K562 (cell line): ENCODE measurements at regions not wholly inside any gene's neighbourhood (a gene's known extent, or its start where the extent isn't known, plus 50 kb on each side); places are given as distances from the start of the nearest gene placed in this dataset.
A peak's percentile ranks its signal among the peaks of the same experiment; 100 is the strongest.

Experiments
- ATAC-seq: fragments of 200-7000 bp; cut with Tn5 transposase; 3 replicates; pipeline ENCODE4 v1.9.1; 2020; ENCODE audit warnings: moderate library complexity
- BruUV-seq: library from RNA; stranded (reverse); fragments of 400-500 nt; replicated peaks from 2 replicates; lab custom pipeline; 2021; lab: Mats Ljungman, UMichigan
- CTCF ChIA-PET: fragments of 300-600 bp; formaldehyde crosslinking; extraction: SDS; loops from one replicate; lab custom pipeline; 2021; ENCODE audit warnings: low intra/inter-chr PET ratio; lab: Yijun Ruan, JAX
- POLR2A ChIA-PET: fragments of 300-600, 350-650 bp; sonication (Branson Sonifier 250); formaldehyde crosslinking; extraction: SDS; loops from one replicate; lab custom pipeline; 2021; ENCODE audit warnings: antibody characterized with exemption, inconsistent platforms; lab: Yijun Ruan, JAX
- DNase-seq, 4 experiments: peaks; one replicate each; pipeline versions ENCODE4 v3.0.0 to v3.0.0-alpha.2; 2011 to 2018; ENCODE audit warnings: low spot score in 3 of 4, mixed read lengths in 3 of 4; ENCODE audit errors: extremely low read depth in 1 of 4
- FAIRE-seq: peaks from 2 replicates; lab custom pipeline; 2011; peaks lifted over from hg19 to GRCh38; lab: Jason Lieb, UNC
- H2AFZ ChIP-seq: 2 replicates; pipeline ENCODE4 v1.6.0; 2011; ENCODE audit warnings: low read depth, low read length, control low read depth, inconsistent platforms
- H3K27ac ChIP-seq: fragments of 200-600 bp; 3 replicates; pipeline ENCODE4 v1.8.0; 2011; ENCODE audit warnings: low read depth, mild to moderate bottlenecking, control low read depth, inconsistent platforms, low read length, moderate library complexity, mixed read lengths; ENCODE audit errors: extremely low read depth
- H3K27me3 ChIP-seq, 2 experiments: fragments of 300-600 bp in 1 of 2; 2 replicates in 1 of 2; 3 replicates in 1 of 2; pipeline versions ENCODE4 v1.6.0 to v1.8.0; 2011; ENCODE audit warnings: inconsistent platforms in 2 of 2, low read length in 2 of 2, mild to moderate bottlenecking in 1 of 2, mixed read lengths in 1 of 2, moderate library complexity in 1 of 2; ENCODE audit not compliant: control insufficient read depth in 2 of 2, insufficient read depth in 2 of 2
- H3K36me3 ChIP-seq: fragments of 300-600 bp; 3 replicates; pipeline ENCODE4 v1.8.0; 2011; ENCODE audit warnings: mild to moderate bottlenecking, low read length, inconsistent platforms; ENCODE audit not compliant: control insufficient read depth, insufficient read depth
- H3K4me1 ChIP-seq, 2 experiments: fragments of 200-600 bp in 1 of 2; replicated peaks in 1 of 2; 2 replicates in 1 of 2; 3 replicates in 1 of 2; pipeline versions ENCODE4 v1.5.1 to v1.8.0; 2011; ENCODE audit warnings: inconsistent platforms in 2 of 2, low read length in 2 of 2, mild to moderate bottlenecking in 1 of 2, mixed read lengths in 1 of 2, moderate library complexity in 1 of 2; ENCODE audit not compliant: control insufficient read depth in 2 of 2, insufficient read depth in 2 of 2
- H3K4me2 ChIP-seq: 2 replicates; pipeline ENCODE4 v1.6.1; 2011; ENCODE audit warnings: low read length, control low read depth, inconsistent platforms, mixed read lengths; ENCODE audit not compliant: insufficient read depth
- H3K4me3 ChIP-seq: fragments of 200-600 bp; sonication (generic), shearing (Covaris generic); 2 replicates; pipeline ENCODE4 v1.5.1; 2016; ENCODE audit warnings: control low read depth, inconsistent platforms
- H3K79me2 ChIP-seq: fragments of 200-600 bp; 3 replicates; pipeline ENCODE4 v1.8.0; 2011; ENCODE audit warnings: low read length, inconsistent platforms; ENCODE audit not compliant: control insufficient read depth, insufficient read depth
- H3K9ac ChIP-seq, 2 experiments: 2 replicates each; pipeline versions ENCODE4 v1.6.0 to v1.6.1; 2011; ENCODE audit warnings: low read depth in 2 of 2, low read length in 2 of 2, control low read depth in 1 of 2, inconsistent platforms in 1 of 2, mild to moderate bottlenecking in 1 of 2, mixed read lengths in 1 of 2; ENCODE audit not compliant: insufficient read depth in 1 of 2
- H3K9me1 ChIP-seq: one replicate; pipeline ENCODE4 v1.6.0; 2011; ENCODE audit warnings: inconsistent platforms, mild to moderate bottlenecking, low read length, moderate library complexity; ENCODE audit not compliant: control insufficient read depth, insufficient read depth
- H3K9me3 ChIP-seq: replicated peaks from 2 replicates; pipeline ENCODE4 v1.5.1; 2011; ENCODE audit warnings: low read depth, low read length, inconsistent platforms; ENCODE audit not compliant: control insufficient read depth, insufficient read depth
- H4K20me1 ChIP-seq: replicated peaks from 2 replicates; pipeline ENCODE4 v1.6.1; 2011; ENCODE audit warnings: low read length, inconsistent platforms, mixed read lengths; ENCODE audit not compliant: control insufficient read depth, insufficient read depth
- BMI1 ChIP-seq: fragments of 150-350 bp; IDR thresholded peaks from 2 replicates; pipeline ENCODE4 v1.6.1; 2014; ENCODE audit warnings: low read length
- E2F1 ChIP-seq: sonication (generic); formaldehyde crosslinking; IDR thresholded peaks from 2 replicates; pipeline ENCODE4 v1.8.1; 2023; ENCODE audit warnings: mild to moderate bottlenecking, missing genetic modification reagents, moderate library complexity
- NRF1 ChIP-seq, 2 experiments: fragments of 450-650 bp; IDR thresholded peaks in 1 of 2; conservative IDR thresholded peaks in 1 of 2; 2 replicates each; pipeline ENCODE4 v1.6.1; 2014; ENCODE audit warnings: mild to moderate bottlenecking in 2 of 2
- PTBP1 ChIP-seq: fragments of 200-400 bp; formaldehyde crosslinking; IDR thresholded peaks from 2 replicates; pipeline ENCODE4 v1.6.1; 2017; ENCODE audit warnings: low read depth, low read length
- PURB ChIP-seq: sonication (generic); formaldehyde crosslinking; IDR thresholded peaks from 2 replicates; pipeline ENCODE4 v1.9.0; 2021; ENCODE audit warnings: low read depth, mild to moderate bottlenecking, missing genetic modification reagents
- RCOR1 ChIP-seq, 2 experiments: IDR thresholded peaks; 2 replicates each; pipeline ENCODE4 v1.6.1; 2012; ENCODE audit warnings: low read depth in 2 of 2, low read length in 2 of 2, borderline replicate concordance in 1 of 2, improper control_type of control experiment in 1 of 2
- SFPQ ChIP-seq: fragments of 200-400 bp; formaldehyde crosslinking; IDR thresholded peaks from 2 replicates; pipeline ENCODE4 v1.6.1; 2017; ENCODE audit warnings: mild to moderate bottlenecking, low read depth, low read length, moderate library complexity
- SMARCA4 ChIP-seq: fragments of 450-650 bp; IDR thresholded peaks from 2 replicates; pipeline ENCODE4 v1.6.1; 2016
- ZBTB40 ChIP-seq, 2 experiments: fragments of 450-650 bp in 1 of 2; sonication (generic) in 1 of 2; formaldehyde crosslinking in 1 of 2; IDR thresholded peaks; 2 replicates each; pipeline versions ENCODE4 v1.7.1 to v1.9.0; 2016 to 2022; ENCODE audit warnings: inconsistent platforms in 1 of 2, mild to moderate bottlenecking in 1 of 2, missing genetic modification reagents in 1 of 2
- ZBTB7A ChIP-seq: IDR thresholded peaks from 2 replicates; pipeline ENCODE4 v1.6.1; 2011; ENCODE audit warnings: low read depth, mild to moderate bottlenecking, low read length, moderate library complexity, borderline replicate concordance; ENCODE audit not compliant: control insufficient read depth
- WGBS: fragments of 100-300 bp; shearing (Covaris generic); methylation state at CpG from one replicate; pipeline ENCODE4 v1.1.6; 2016; ENCODE audit warnings: low coverage, mixed read lengths; ENCODE audit not compliant: insufficient coverage; ENCODE audit errors: missing lambda C conversion rate; 5-methylcytosine and 5-hydroxymethylcytosine counted together
- in situ Hi-C: fragments of 300-500 bp; cut with MboI; formaldehyde crosslinking; loops from 4 replicates; pipeline ENCODE4 v1.15.0; 2018; ENCODE audit warnings: inconsistent platforms, mixed read lengths
- intact Hi-C: fragments of 100-400 bp; cut with micrococcal nuclease; formaldehyde crosslinking; loops from 2 replicates; pipeline ENCODE4 v1.14.2; 2022

GRCh38 chr9:32884482-32884881 lies 101.1 kb downstream of the TMEM215 start:
- no peaks in the 10 kb centered on the region for H3K79me2 ChIP-seq
- ChIA-PET POLR2A (interaction anchor here (0.8 kb wide), 1 partner anchor 15 kb away, joined by 4 read pairs; no protein-coding TSS in a partner anchor), CTCF (no interaction called here)
- peak; percentile 75 for ATAC-seq
- H4K20me1 ChIP-seq, result no peaks in the 10 kb centered on the region
- WGBS, result 0% methylated on average over 1 of the region's 1 CpG
- in situ Hi-C loops, result no loop called here
- H3K4me3 ChIP-seq, result no peak overlapping the region
- no peak overlapping the region for H3K27ac ChIP-seq
- H3K9me3 ChIP-seq, result no peaks in the 10 kb centered on the region
- no peak overlapping the region for H2AFZ ChIP-seq
- peak; percentile 64 for FAIRE-seq
- H3K9me1 ChIP-seq, result no peaks in the 10 kb centered on the region
- H3K4me2 ChIP-seq, result peak overlapping the region; percentile 41
- H3K4me1 ChIP-seq, result peaks cover 15 to 24% of the 10 kb centered on the region in 2 experiments; a peak in 4 of 5 replicates
- no TSS peak for BruUV-seq
- intact Hi-C loops, result loop anchor here (10.0 kb wide), 1 partner anchor 60 kb away; no protein-coding TSS in a partner anchor
- no peaks in the 10 kb centered on the region for H3K36me3 ChIP-seq
- no peak overlapping the region for H3K9ac ChIP-seq
- H3K27me3 ChIP-seq, result no peaks in the 10 kb centered on the region
- DNase-seq, result peak; percentile 18 to 58 (median 38)
- TF ChIP-seq BMI1 (no peak), E2F1 (CRISPR knock-in tag) (no peak), PTBP1 (no peak), SMARCA4 (peak; percentile 85), NRF1 (conservative IDR thresholded peaks at IDR 0.05 in 1 of 2, IDR thresholded peaks at IDR 0.05 in 1 of 2) (no peak), PURB (CRISPR knock-in tag) (no peak), RCOR1 (IDR thresholded peaks at IDR 0.05; ENCODE audit: borderline replicate concordance in 1 of 2, low read depth in 2 of 2, low read length in 2 of 2) (peak in 1 of 2 experiments; percentile 77; a peak in 2 of 4 replicates), SFPQ (no peak), ZBTB7A (no peak), ZBTB40 (IDR thresholded peaks at IDR 0.05) (no peak), ZBTB40 (CRISPR knock-in tag; IDR thresholded peaks at IDR 0.05) (no peak)
